SU-DHL-6 (cell line): ENCODE measurements at regions not wholly inside any gene's neighbourhood (a gene's known extent, or its start where the extent isn't known, plus 50 kb on each side); places are given as distances from the start of the nearest gene placed in this dataset.

ENCODE experiments used
- H2AFZ ChIP-seq: fragments of 200-600 bp; sonication (generic); 2 replicates; pipeline ENCODE4 v1.6.1; 2014; ENCODE audit warnings: low read depth, mild to moderate bottlenecking, moderate library complexity, mixed read lengths, antibody characterized with exemption, low read length; ENCODE audit not compliant: severe bottlenecking
- H3F3A ChIP-seq: fragments of 200-600 bp; shearing (Covaris generic); 2 replicates; pipeline ENCODE4 v1.6.0; 2016; ENCODE audit warnings: antibody characterized with exemption, mild to moderate bottlenecking; ENCODE audit not compliant: insufficient read depth
- H3K27ac ChIP-seq: fragments of 200-600 bp; sonication (generic); 2 replicates; pipeline ENCODE4 v1.5.1; 2016; ENCODE audit warnings: low read depth, mild to moderate bottlenecking, low read length, moderate library complexity, mixed read lengths
- H3K27me3 ChIP-seq: fragments of 200-600 bp; sonication (generic), shearing (Covaris generic); 2 replicates; pipeline ENCODE4 v1.6.0; 2014; ENCODE audit warnings: mild to moderate bottlenecking, low read length
- H3K36me3 ChIP-seq: fragments of 200-600 bp; sonication (generic); 2 replicates; pipeline ENCODE4 v1.6.1; 2014; ENCODE audit warnings: mild to moderate bottlenecking, low read length, mixed read lengths
- H3K4me2 ChIP-seq: fragments of 300-600, 200-600 bp; shearing (Covaris generic), sonication (generic); 2 replicates; pipeline ENCODE4 v1.6.0; 2014; ENCODE audit warnings: low read length, low read depth, mild to moderate bottlenecking; ENCODE audit not compliant: poor library complexity, severe bottlenecking
- H3K4me3 ChIP-seq: fragments of 200-600 bp; sonication (generic); 2 replicates; pipeline ENCODE4 v1.5.1; 2014; ENCODE audit warnings: antibody characterized with exemption, low read length, mild to moderate bottlenecking, mixed read lengths; ENCODE audit not compliant: insufficient read depth, poor library complexity, severe bottlenecking
- H3K79me2 ChIP-seq: fragments of 200-600 bp; sonication (generic); 2 replicates; pipeline ENCODE4 v1.6.1; 2014; ENCODE audit warnings: mild to moderate bottlenecking, low read length, moderate library complexity; ENCODE audit not compliant: insufficient read depth
- H3K9ac ChIP-seq: fragments of 200-600 bp; sonication (generic); 2 replicates; pipeline ENCODE4 v1.7.0; 2014; ENCODE audit warnings: mild to moderate bottlenecking, low read length
- H3K9me2 ChIP-seq: fragments of 200-600 bp; sonication (generic); replicated peaks from 2 replicates; pipeline ENCODE4 v1.6.1; 2014; ENCODE audit warnings: low read length; ENCODE audit not compliant: insufficient read depth
- H3K9me3 ChIP-seq: fragments of 200-600 bp; sonication (generic); 2 replicates; pipeline ENCODE4 v1.6.1; 2014; ENCODE audit warnings: low read length, mixed read lengths; ENCODE audit not compliant: insufficient read depth
- H4K20me1 ChIP-seq: fragments of 200-600 bp; sonication (generic); 2 replicates; pipeline ENCODE4 v1.6.1; 2014; ENCODE audit warnings: low read depth, mild to moderate bottlenecking, antibody characterized with exemption, low read length, moderate library complexity, mixed read lengths
- CTCF ChIP-seq: fragments of 200-600 bp; sonication (generic); IDR thresholded peaks from one replicate; pipeline ENCODE4 v1.5.1; 2017; ENCODE audit warnings: antibody characterized with exemption, mild to moderate bottlenecking, low read length, moderate library complexity; ENCODE audit not compliant: insufficient read depth, poor library complexity, severe bottlenecking
- EZH2phosphoT487 ChIP-seq: fragments of 200-600 bp; sonication (generic), shearing (Covaris generic); conservative IDR thresholded peaks from 2 replicates; pipeline ENCODE4 v1.6.1; 2018; ENCODE audit warnings: mild to moderate bottlenecking, antibody characterized with exemption, low read length, moderate library complexity, mixed read lengths

GRCh38 chr9:26043431-26043830 is 365.2 kb upstream of the TUSC1 start:
- H3K9me2 ChIP-seq = no peaks in the 10 kb centered on the region
- H3K4me2 ChIP-seq = no peak overlapping the region
- H3K4me3 ChIP-seq = no peak overlapping the region
- no peaks in the 10 kb centered on the region for H4K20me1 ChIP-seq
- TF ChIP-seq CTCF (no peak), EZH2phosphoT487 (no peak)
- no peak overlapping the region for H3K9ac ChIP-seq
- H3K9me3 ChIP-seq = no peaks in the 10 kb centered on the region
- H3K36me3 ChIP-seq = no peaks in the 10 kb centered on the region
- H3F3A ChIP-seq = no peaks in the 10 kb centered on the region
- no peak overlapping the region for H2AFZ ChIP-seq
- H3K27me3 ChIP-seq = no peaks in the 10 kb centered on the region
- no peak overlapping the region for H3K27ac ChIP-seq
- H3K79me2 ChIP-seq = no peaks in the 10 kb centered on the region

- TF ChIP-seq CTCF = no peak
- TF ChIP-seq EZH2phosphoT487 = no peak
- H3K9ac ChIP-seq = no peak overlapping the region
These were observed 356.5 kb upstream of the TUSC1 start for GRCh38 chr9:26034786-26035185.

GRCh38 chr9:26033336-26033735 is 355.1 kb upstream of the TUSC1 start:
- TF ChIP-seq CTCF (no peak), EZH2phosphoT487 (no peak)
- H3K9me3 ChIP-seq = no peaks in the 10 kb centered on the region
- no peak overlapping the region for H3K4me2 ChIP-seq
- H3K4me3 ChIP-seq = no peak overlapping the region
- no peak overlapping the region for H3K9ac ChIP-seq
- no peaks in the 10 kb centered on the region for H3K79me2 ChIP-seq
- H2AFZ ChIP-seq = no peak overlapping the region
- H3K9me2 ChIP-seq = no peaks in the 10 kb centered on the region
- H3K27ac ChIP-seq = no peak overlapping the region
- no peaks in the 10 kb centered on the region for H4K20me1 ChIP-seq
- H3F3A ChIP-seq = no peaks in the 10 kb centered on the region
- no peaks in the 10 kb centered on the region for H3K27me3 ChIP-seq
- H3K36me3 ChIP-seq = no peaks in the 10 kb centered on the region

More at GRCh38 chr9:26034786-26035185, 356.5 kb upstream of the TUSC1 start:
- Histone ChIP-seq H3K79me2 (no peaks in the 10 kb centered on the region), H3K9me2 (no peaks in the 10 kb centered on the region), H2AFZ (no peak overlapping the region), H3K9me3 (no peaks in the 10 kb centered on the region), H3K27ac (no peak overlapping the region), H4K20me1 (no peaks in the 10 kb centered on the region), H3K4me3 (no peak overlapping the region), H3K27me3 (no peaks in the 10 kb centered on the region), H3F3A (no peaks in the 10 kb centered on the region), H3K36me3 (no peaks in the 10 kb centered on the region), H3K4me2 (no peak overlapping the region)
